Stimulated activated CD4-positive, alpha-beta T cell treated with anti-CD3 and anti-CD28 coated beads, Interleukin-15, amount 100 ng/mL, for 24 hours (primary cell): ENCODE measurements at regions not wholly inside any gene's neighbourhood (a gene's known extent, or its start where the extent isn't known, plus 50 kb on each side); places are given as distances from the start of the nearest gene placed in this dataset.

Source experiments
- DNase-seq: peaks from one replicate; pipeline ENCODE4 v3.0.0-alpha.2; 2020

DNA sequence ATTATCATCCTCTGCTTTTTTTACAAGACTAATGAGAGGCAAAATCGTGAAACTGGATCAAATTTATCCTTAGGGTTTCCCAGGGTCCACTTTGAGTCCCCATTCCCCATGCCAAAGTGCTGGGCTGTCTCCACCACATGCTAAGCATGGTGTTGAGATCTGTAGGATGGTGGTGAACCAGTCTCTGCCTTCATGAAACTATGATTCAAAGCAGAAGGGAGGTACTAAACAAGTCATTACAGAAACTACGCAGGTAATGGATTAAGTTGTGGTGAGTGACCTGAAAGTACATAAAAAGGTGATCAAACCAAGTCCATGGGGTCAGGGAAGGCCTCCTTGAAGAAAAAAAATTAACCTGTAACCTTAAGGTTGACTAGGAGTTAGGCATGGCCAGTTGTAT is 265.2 kb downstream of the ATG4C start:
- DNase-seq, result no peak

DNA sequence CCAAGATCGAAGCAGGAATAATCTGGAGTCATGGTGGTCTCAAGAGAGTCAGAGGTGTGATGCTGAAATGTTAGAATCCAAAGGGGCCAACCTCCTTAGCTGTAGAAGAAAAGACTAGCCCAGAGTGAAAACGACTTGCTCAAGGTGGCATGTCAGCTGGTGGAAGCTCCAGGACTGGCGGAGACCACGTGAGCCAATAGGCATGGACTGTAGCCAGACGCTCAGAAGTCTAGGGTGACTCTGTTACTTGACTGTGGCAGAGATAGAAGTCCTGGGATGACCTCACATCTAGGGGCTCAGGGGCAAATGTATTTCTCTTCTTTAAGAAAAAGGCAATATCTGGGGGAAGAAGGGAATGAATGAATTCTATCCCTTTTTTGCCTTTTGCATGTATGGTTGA is 267.4 kb downstream of the ATG4C start:
- no peak for DNase-seq

GRCh38 chr1:63051886-63052285 is 268.0 kb downstream of the ATG4C start:
- DNase-seq, result no peak

GRCh38 chr1:63054184-63054583 is 268.2 kb upstream of the FOXD3 start:
- DNase-seq, result no peak

DNA sequence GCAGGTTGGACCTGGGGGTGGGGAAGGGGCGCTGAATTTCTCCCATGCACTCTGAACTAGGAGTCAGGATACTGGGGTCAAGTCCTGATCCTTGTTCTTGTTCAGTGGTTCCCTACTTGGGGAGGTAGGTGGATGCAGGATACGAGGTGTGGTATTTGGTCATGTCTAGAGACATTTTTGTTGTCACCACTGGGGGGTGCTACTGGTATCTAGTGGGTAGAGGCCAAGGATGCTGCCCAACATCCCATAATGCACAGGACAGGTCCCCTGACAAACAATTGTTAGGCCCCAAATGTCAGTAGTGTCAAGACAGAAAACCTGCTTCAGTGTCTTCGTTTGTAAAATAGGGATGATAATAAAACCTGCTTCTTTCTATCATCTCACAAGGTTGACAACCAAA is 259.0 kb upstream of the FOXD3 start:
- no peak for DNase-seq

- DNase-seq, result no peak
Measured at GRCh38 chr1:63064135-63064534, 258.2 kb upstream of the FOXD3 start.

DNA sequence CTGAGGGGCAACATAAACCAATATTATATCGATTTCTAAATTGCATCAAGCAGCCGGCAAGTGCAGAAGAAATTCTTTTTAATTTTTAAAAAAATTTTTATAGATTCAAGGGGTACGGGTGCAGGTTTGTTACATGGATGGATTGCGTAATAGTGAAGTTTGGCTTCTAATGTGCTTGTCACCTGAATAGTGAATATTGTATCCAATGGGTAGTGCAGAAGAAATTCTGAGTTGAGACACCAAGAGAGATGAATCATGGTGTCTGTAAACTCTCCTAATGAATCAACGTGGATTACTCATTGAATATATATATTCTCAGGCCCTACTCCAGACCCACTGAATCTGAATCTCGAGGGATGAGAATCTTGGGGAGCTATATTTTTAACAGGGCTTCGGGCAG is 253.7 kb upstream of the FOXD3 start:
- DNase-seq, result no peak

- no peak for DNase-seq
Measured at GRCh38 chr1:63069214-63069613, 253.2 kb upstream of the FOXD3 start.

DNA sequence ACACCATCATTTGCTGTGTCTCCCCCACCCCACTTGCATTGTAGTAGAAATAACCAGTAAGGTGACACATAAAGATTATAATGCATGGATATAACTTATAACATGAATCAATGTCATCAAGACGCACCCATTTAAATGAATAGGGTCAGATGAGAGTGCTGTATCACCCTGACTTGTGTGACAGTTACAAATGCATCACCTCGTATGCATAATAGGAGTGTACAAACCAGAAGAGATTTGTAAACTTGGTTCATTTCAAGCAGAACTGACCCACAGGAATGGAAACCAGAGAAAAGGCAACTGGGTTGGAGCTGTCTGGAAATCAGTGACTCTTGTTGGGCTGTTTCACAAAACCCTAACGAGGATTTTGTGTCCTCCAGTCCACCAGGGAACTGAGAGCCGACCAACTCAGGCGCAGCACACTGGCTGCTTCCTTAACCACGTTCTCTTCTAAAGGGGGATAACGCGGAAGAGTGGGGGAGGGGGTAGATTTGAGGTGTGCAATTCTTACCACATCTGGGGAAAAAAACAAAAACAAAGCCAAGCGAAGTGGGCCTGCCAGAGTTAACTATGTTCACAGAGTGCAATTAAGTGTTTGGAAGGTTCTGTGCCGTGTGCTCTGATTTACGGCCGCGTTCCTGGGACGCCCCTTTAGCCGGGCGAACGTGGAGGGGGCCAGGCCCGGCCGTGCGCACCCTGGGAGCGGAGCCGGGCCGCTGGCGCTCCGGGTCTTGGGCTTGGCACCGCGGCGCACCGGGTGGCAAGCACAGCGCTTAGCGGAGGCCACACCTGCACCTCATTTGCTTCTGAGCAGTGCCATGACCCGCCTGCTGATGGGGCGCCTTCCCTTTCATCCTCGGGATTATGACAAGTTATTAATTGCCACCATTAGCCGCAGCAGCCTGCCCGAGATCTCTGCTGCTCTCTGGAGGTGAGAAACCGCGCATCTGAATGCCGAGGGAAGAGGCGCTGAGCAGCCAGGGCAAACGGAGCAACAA is 248.8 kb upstream of the FOXD3 start:
- DNase-seq, result peak; percentile 4

DNA sequence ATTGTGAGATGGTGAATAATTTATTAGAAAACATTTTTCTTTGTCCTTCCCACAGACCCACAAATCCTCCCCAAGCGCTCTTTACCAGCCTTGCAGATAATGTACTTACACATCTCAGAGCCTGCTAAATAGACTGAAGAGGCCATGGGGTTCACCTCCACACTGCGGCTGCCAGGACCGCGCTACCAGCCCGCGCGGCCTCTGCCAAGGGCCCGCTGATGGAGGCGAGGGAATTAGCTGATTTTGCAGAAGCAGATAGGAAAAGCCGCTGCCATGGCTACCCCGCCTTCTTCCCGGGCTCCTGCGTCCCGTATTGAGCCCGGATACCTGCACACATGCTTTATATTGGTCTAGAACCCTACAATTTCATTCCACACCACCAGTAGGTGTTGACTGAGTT is 248.0 kb upstream of the FOXD3 start:
- DNase-seq, result no peak

GRCh38 chr1:63082766-63083165 is 239.6 kb upstream of the FOXD3 start:
- DNase-seq, result no peak

DNA sequence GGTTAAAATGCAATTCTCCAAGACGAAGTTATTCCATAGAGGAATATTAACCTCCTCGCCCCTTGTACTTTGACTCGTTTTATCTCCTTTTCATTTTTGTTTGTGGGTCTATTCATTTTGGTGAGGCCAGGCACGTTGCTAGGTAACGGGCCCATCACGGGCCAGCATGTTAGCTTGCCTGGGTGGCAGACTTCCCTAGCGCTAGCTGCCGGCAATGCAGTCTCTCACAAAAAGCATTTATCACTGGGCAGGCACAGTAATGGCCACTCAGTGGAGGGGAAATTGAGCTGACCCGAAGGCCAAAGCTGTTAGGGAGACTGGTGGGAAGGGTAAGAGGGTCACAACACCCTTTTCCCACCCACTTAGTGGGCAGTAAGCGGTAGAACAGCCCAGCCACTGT is 234.4 kb upstream of the FOXD3 start:
- DNase-seq, result no peak

DNA sequence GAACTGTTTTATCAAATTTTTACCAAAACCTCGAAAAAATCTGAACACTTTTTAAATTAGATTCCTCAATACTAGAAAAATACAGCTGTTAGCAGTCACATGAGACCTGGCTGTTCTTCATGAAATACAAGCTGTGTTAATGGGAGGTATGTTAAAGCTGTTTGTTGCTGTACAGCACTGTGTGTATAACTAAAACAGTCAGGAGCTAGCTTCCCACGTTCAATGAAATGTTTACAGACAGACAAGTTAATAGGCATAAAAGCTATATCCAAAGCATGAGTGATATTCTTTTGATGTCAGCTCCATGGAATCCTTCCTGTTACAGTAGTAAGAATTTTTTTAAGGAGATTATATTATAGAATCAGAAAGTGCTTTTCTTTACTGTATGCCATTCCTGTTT is 223.2 kb upstream of the FOXD3 start:
- DNase-seq, result no peak

DNA sequence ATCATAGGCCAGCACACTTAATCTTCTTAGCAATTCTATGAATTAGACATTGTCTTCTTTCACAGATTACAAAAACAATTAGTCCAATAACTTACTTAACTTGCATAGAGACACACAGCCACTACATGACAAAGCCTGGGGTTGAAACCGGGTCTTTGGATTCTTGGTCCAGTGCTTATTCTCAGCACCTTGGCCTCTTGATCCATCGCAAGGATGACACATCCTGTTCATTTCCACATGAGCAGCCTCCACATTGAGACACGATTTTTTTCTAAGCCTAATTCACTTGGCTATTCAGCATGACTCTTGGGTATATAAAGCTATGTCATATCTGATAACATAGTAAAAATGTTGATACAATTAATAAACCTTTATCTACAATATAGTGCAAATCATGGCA is 221.0 kb upstream of the FOXD3 start:
- DNase-seq, result no peak

- DNase-seq, result no peak
Measured at GRCh38 chr1:63103682-63104081, 218.7 kb upstream of the FOXD3 start.

GRCh38 chr1:63107066-63107465 is 215.3 kb upstream of the FOXD3 start:
- DNase-seq, result no peak

GRCh38 chr1:63108206-63108605 is 214.2 kb upstream of the FOXD3 start:
- no peak for DNase-seq

- peak; percentile 3 for DNase-seq
Measured at GRCh38 chr1:63112155-63112900, 210.0 kb upstream of the FOXD3 start.

- no peak for DNase-seq
Measured at GRCh38 chr1:63115527-63115926, 206.8 kb upstream of the FOXD3 start.

- DNase-seq, result no peak
Measured at GRCh38 chr1:63116016-63116415, 206.4 kb upstream of the FOXD3 start.

DNA sequence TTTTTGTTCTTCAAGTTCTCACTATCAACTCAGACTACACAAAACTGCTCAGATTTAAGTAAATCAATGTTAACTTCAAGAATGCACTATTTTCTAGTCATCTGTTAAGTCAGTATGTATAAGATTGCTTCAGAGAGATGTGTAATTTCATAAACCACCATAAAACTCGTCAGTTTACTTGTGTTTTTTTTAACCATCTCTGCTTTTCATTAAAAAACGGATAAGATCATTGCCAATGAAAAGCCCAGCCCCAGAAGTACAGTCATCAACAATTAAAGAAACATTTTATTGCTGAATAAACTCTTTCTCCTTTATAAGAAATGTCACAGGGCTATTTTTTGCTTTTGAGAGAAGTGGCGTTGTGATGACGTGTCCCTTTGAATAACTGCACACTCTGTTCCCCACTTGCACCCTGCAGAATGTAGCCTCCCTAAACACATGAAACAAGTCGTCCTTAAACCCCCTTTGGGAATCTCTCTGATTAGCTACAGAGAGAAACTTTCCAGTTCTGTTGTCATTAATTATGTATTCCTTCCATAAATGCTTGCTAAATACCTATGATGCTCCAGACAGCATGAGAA is 202.7 kb upstream of the FOXD3 start:
- DNase-seq, result no peak

DNA sequence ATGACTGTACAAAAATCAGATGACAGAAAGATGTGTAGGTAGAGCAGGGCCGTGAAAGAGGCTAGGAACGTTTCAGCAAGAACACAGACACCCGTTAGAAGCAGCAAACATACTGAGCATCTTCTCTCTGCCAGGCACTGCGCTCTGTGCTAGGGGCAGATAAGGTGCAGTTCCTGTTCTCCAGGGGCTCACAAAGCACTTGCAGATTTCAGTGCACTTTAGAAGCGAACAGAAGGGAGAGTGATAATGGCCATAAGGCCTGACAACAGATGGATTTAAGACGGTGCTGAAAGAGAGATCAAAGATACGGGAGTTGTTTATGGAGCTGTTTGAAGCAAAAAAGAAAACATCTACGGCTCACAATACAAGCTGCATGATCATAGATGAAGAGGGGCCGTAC is 200.3 kb upstream of the FOXD3 start:
- DNase-seq, result no peak

GRCh38 chr1:63124666-63125191 is 197.6 kb upstream of the FOXD3 start:
- no peak for DNase-seq

DNA sequence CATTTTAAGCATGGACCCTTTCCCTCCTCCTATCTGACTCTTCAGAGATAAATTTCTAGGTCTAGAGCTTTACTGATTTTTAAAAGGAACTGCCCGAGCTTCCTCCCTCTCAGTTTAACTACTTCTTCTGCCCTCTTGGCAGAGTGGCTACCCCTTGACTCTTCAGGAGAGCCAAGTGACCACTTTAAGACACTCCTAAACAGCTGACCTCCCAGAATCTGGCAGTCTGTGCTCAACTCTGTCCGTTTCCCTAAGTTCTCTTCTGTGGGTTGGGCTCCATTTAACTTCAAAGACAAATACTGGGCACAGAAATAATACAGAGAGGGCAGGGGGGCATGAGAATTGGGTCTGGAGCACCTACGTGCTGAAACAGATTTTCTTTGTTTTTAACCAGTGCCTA is 196.3 kb upstream of the FOXD3 start:
- no peak for DNase-seq
